Neural crest cell (in vitro differentiated cells): ENCODE measurements at regions not wholly inside any gene's neighbourhood (a gene's known extent, or its start where the extent isn't known, plus 50 kb on each side); places are given as distances from the start of the nearest gene placed in this dataset.

ENCODE experiments used
- DNase-seq: peaks from one replicate; pipeline ENCODE4 v3.0.0; 2021; ENCODE audit warnings: low read depth, mixed read lengths, low spot score
- H3K27ac Mint-ChIP-seq: one replicate; pipeline ENCODE4 v1.8.0; 2021; ENCODE audit warnings: mild to moderate bottlenecking, mixed read lengths; ENCODE audit not compliant: unreplicated experiment
- H3K27me3 Mint-ChIP-seq: 2 replicates; pipeline ENCODE4 v1.8.0; 2021; ENCODE audit warnings: low read depth, mild to moderate bottlenecking, mixed read lengths
- H3K36me3 Mint-ChIP-seq: 2 replicates; pipeline ENCODE4 v1.8.0; 2021; ENCODE audit warnings: low read depth, mild to moderate bottlenecking, mixed read lengths
- H3K4me1 Mint-ChIP-seq: 2 replicates; pipeline ENCODE4 v1.8.0; 2021; ENCODE audit warnings: mixed read lengths
- H3K4me3 Mint-ChIP-seq: one replicate; pipeline ENCODE4 v1.8.0; 2021; ENCODE audit warnings: mild to moderate bottlenecking, mixed read lengths
- H3K9me3 Mint-ChIP-seq: 2 replicates; pipeline ENCODE4 v1.8.0; 2021; ENCODE audit warnings: mixed read lengths
- TF ChIP-seq, protein P1 (sequence below): fragments of 200-600 bp; sonication (generic); conservative IDR thresholded peaks from 2 replicates; pipeline ENCODE4 v1.5.0; 2021; ENCODE audit warnings: antibody characterized with exemption, mild to moderate bottlenecking

DNA sequence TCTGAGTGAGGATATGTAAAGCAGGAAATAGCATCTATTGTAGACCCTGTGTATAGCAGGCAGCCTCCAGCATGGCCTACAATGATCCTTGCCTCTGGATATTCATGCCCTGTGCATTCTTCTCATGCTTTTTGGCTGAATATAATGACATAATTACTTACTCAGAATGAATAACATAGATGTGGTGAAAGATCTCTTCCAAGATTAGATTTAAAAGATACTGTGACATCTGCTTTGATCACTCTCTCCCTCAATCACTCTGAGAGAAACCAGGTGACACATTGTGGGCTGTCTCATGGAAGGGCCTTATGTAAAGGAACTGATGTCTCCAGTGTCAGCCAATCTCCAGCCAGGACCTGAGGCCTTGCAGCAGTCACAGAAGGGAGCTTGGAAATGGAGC is 376.7 kb downstream of the DNAH5 start:
- TF ChIP-seq, protein P1, sequence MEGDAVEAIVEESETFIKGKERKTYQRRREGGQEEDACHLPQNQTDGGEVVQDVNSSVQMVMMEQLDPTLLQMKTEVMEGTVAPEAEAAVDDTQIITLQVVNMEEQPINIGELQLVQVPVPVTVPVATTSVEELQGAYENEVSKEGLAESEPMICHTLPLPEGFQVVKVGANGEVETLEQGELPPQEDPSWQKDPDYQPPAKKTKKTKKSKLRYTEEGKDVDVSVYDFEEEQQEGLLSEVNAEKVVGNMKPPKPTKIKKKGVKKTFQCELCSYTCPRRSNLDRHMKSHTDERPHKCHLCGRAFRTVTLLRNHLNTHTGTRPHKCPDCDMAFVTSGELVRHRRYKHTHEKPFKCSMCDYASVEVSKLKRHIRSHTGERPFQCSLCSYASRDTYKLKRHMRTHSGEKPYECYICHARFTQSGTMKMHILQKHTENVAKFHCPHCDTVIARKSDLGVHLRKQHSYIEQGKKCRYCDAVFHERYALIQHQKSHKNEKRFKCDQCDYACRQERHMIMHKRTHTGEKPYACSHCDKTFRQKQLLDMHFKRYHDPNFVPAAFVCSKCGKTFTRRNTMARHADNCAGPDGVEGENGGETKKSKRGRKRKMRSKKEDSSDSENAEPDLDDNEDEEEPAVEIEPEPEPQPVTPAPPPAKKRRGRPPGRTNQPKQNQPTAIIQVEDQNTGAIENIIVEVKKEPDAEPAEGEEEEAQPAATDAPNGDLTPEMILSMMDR: no peak
- DNase-seq: no peak
- Mint-ChIP-seq H3K4me1 (no peaks in the 10 kb centered on the region), H3K9me3 (peaks cover 9% of the 10 kb centered on the region), H3K27ac (no peak overlapping the region), H3K4me3 (no peak overlapping the region), H3K27me3 (peaks cover 2% of the 10 kb centered on the region), H3K36me3 (no peaks in the 10 kb centered on the region)

DNA sequence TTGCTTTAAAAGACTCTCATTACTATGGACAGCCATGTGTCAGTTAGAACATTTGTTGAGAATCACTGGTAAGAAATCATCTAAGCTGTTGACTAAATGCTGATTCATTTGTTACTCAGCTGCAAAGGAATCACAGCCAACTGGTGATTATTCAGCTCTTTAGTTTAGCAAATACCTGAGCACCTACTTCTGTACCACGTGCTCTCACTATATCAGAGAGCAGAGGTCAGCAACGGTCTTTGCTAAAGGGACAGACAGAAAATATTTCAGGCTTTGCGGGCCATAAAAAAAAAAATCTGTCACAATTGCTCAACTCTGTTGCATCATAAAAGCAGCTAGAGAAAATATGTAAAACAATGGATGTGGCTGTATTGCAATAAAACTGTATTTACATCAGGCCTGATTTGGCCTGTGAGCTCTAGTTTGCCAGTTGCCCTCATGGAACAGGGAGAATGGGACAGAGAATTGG is 377.6 kb downstream of the DNAH5 start:
- H3K4me1 Mint-ChIP-seq: no peaks in the 10 kb centered on the region
- no peak overlapping the region for H3K4me3 Mint-ChIP-seq
- peaks cover 2% of the 10 kb centered on the region for H3K27me3 Mint-ChIP-seq
- H3K27ac Mint-ChIP-seq: no peak overlapping the region
- peaks cover 8% of the 10 kb centered on the region for H3K9me3 Mint-ChIP-seq
- no peak for DNase-seq
- H3K36me3 Mint-ChIP-seq: no peaks in the 10 kb centered on the region
- TF ChIP-seq, protein P1: no peak

DNA sequence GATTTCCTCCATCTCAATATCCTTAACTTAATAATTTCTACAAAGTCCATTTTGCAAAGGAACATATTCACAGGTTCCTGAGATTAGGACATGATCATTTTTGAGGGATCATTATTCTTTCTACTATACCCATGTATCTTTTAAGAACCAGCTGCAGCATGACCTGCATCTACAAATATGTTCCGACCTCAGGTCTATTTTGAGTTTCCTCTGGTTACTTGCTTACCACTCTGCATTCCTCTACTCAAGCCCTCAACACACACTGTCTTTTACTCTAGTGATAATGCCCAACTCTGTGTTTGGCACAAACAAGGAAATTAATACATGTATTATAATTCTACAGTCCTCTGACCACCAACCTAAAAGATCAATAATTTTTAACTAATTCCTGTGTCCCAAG is 386.1 kb downstream of the DNAH5 start:
- TF ChIP-seq, protein P1: no peak
- no peak overlapping the region for H3K27ac Mint-ChIP-seq

DNA sequence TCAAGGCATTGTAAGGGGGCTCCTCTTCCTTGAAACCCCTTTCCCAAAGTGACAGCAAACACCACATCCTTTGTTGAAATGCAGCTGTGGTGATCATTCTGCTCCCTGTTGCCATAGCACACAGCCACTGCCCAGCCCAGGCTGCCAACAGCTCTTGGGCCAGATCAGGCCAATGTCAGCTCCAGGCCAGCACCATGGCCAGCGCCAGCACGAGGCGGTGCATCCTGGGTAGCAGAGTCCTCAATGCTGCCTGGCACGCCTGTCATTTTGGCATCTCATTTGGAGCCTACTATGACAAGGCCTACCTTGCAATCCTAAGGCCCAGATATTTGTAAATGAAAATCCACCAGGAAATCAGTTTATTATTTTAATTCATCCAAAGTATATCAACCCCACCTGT is 390.6 kb downstream of the DNAH5 start:
- Mint-ChIP-seq H3K9me3 (peaks cover 3% of the 10 kb centered on the region), H3K4me3 (no peak overlapping the region)
- TF ChIP-seq, protein P1: no peak

More for the DNA sequence above, 386.1 kb downstream of the DNAH5 start:
- Mint-ChIP-seq H3K4me3 (no peak overlapping the region), H3K4me1 (no peaks in the 10 kb centered on the region), H3K9me3 (peaks cover 5% of the 10 kb centered on the region), H3K36me3 (no peaks in the 10 kb centered on the region), H3K27me3 (peaks cover 6% of the 10 kb centered on the region)
- no peak for DNase-seq

DNA sequence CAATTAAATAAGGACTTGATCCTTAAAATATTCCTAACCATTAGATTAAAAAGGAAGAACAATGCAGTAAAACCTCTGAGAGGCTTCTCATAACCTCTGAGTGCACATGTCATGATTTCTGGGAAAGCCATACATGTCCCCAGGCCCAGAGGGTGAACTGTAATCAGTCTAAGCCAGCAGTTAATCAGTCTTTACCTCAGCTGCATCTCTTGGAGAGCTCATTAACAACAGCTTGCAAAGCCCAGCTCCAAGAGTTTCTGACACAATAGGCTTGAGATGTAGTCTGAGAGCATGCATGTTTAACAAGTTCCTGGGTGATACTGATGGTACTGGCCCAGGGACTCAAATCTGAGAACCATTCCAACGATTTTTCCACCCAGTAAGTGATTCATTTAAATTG is 392.1 kb downstream of the DNAH5 start:
- H3K4me1 Mint-ChIP-seq: no peaks in the 10 kb centered on the region
- DNase-seq: no peak
- H3K36me3 Mint-ChIP-seq: no peaks in the 10 kb centered on the region
- H3K27ac Mint-ChIP-seq: no peak overlapping the region
- peaks cover 3% of the 10 kb centered on the region for H3K9me3 Mint-ChIP-seq
- TF ChIP-seq, protein P1: no peak
- no peak overlapping the region for H3K4me3 Mint-ChIP-seq
- H3K27me3 Mint-ChIP-seq: no peaks in the 10 kb centered on the region

More for the DNA sequence above, 390.6 kb downstream of the DNAH5 start:
- Mint-ChIP-seq H3K27me3 (peaks cover 6% of the 10 kb centered on the region), H3K27ac (no peak overlapping the region), H3K4me1 (no peaks in the 10 kb centered on the region), H3K36me3 (no peaks in the 10 kb centered on the region)
- peak; percentile 38 for DNase-seq

DNA sequence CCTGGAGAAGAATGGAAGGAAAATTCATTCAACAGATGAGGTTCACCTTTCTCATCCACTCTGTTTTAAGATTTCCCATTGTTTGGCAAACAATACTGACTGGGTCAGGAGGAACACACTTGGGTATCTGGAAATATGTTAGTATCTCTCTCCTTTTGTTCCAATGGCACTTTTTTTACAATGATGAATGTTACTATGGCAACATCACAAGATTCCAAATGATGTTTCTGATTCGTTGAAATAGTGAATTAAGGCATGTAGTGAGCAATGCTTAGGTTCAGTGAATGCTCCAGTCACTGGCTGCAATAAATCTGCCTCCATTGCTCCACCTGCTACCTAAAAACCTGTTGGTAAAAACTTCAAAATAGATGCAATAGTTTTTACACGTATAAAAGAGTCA is 392.8 kb downstream of the DNAH5 start:
- Mint-ChIP-seq H3K4me1 (no peaks in the 10 kb centered on the region), H3K36me3 (no peaks in the 10 kb centered on the region), H3K27me3 (no peaks in the 10 kb centered on the region), H3K4me3 (no peak overlapping the region), H3K9me3 (no peaks in the 10 kb centered on the region), H3K27ac (no peak overlapping the region)
- TF ChIP-seq, protein P1: no peak
- no peak for DNase-seq
